H1 (cell line): ENCODE measurements at regions not wholly inside any gene's neighbourhood (a gene's known extent, or its start where the extent isn't known, plus 50 kb on each side); places are given as distances from the start of the nearest gene placed in this dataset.

Experiments used
- BACH1 ChIP-seq: IDR thresholded peaks from 2 replicates; pipeline ENCODE4 v1.6.1; 2012; ENCODE audit warnings: low read length, improper control_type of control experiment
- EZH2 ChIP-seq: fragments of 200-600 bp; sonication (generic); IDR thresholded peaks from 2 replicates; pipeline ENCODE4 v1.7.1; 2012; ENCODE audit warnings: low read depth, mild to moderate bottlenecking, moderate library complexity, low read length, inconsistent platforms; ENCODE audit not compliant: severe bottlenecking
- POLR2A ChIP-seq, 2 experiments: IDR thresholded peaks; 1 replicate in 1 of 2; 2 replicates in 1 of 2; pipeline ENCODE4 v1.6.1; 2011; ENCODE audit warnings: low read depth in 2 of 2, low read length in 2 of 2, mild to moderate bottlenecking in 2 of 2; ENCODE audit errors: control extremely low read depth in 1 of 2
- RAD21 ChIP-seq, 2 experiments: IDR thresholded peaks in 1 of 2; conservative IDR thresholded peaks in 1 of 2; 2 replicates each; pipeline ENCODE4 v1.6.1; 2011; ENCODE audit warnings: low read depth in 2 of 2, low read length in 2 of 2, improper control_type of control experiment in 1 of 2, inconsistent platforms in 1 of 2, mild to moderate bottlenecking in 1 of 2, moderate library complexity in 1 of 2
- TAF1 ChIP-seq: IDR thresholded peaks from 2 replicates; pipeline ENCODE4 v1.6.1; 2011; ENCODE audit warnings: mild to moderate bottlenecking, low read depth, low read length
- TBP ChIP-seq: IDR thresholded peaks from 2 replicates; pipeline ENCODE4 v1.6.1; 2011; ENCODE audit warnings: low read depth, low read length, improper control_type of control experiment
- TCF12 ChIP-seq: IDR thresholded peaks from 2 replicates; pipeline ENCODE4 v1.6.1; 2011; ENCODE audit warnings: low read depth, mild to moderate bottlenecking, low read length

GRCh38 chr13:64429691-64430090 is 2800.4 kb downstream of the PCDH9 start (continued):
- TF ChIP-seq POLR2A (IDR thresholded peaks at IDR 0.05; ENCODE audit: control extremely low read depth in 1 of 2, low read depth in 2 of 2, low read length in 2 of 2): no peak
- no peak for TF ChIP-seq TAF1
- TF ChIP-seq TCF12: no peak
- TF ChIP-seq BACH1: no peak
- TF ChIP-seq TBP: no peak
- TF ChIP-seq EZH2: no peak
- TF ChIP-seq RAD21 (IDR thresholded peaks at IDR 0.05 in 1 of 2, conservative IDR thresholded peaks at IDR 0.05 in 1 of 2; ENCODE audit: low read depth in 2 of 2, low read length in 2 of 2): no peak
